ENCODE measurements at regions not wholly inside any gene's neighbourhood (a gene's known extent, or its start where the extent isn't known, plus 50 kb on each side); places are given as distances from the start of the nearest gene placed in this dataset.
"Not testable (repeated sequence)": the region's sequence is repeated elsewhere in the genome, so short reads cannot be mapped to it uniquely, and the experiment has no call there.

- H3K4me3 ChIP-seq (ENCODE audit: extremely low read depth in 1 of 4, insufficient read depth in 2 of 4, low read depth in 3 of 4, low read length in 4 of 4); H3K23ac ChIP-seq (ENCODE audit: insufficient read length); H4K91ac ChIP-seq (replicated peaks; ENCODE audit: insufficient read length, low read length); H3K4me1 ChIP-seq (replicated peaks in 1 of 4; ENCODE audit: control insufficient read depth in 3 of 4, insufficient read depth in 4 of 4, low read length in 3 of 4); H2BK120ac ChIP-seq (replicated peaks; ENCODE audit: low read depth, low read length); H4K20me1 ChIP-seq (replicated peaks in 1 of 2; ENCODE audit: control insufficient read depth in 1 of 2, insufficient read depth in 2 of 2, low read length in 2 of 2); FAIRE-seq; H3K18ac ChIP-seq (ENCODE audit: extremely low read depth, low read length); H3K79me2 ChIP-seq (ENCODE audit: control insufficient read depth in 1 of 2, insufficient read depth in 2 of 2, low read length in 2 of 2); H2BK15ac ChIP-seq (ENCODE audit: low read length); H4K5ac ChIP-seq (ENCODE audit: insufficient read length, low read depth, low read length); DNase-seq (ENCODE audit: low read depth in 1 of 2, low spot score in 2 of 2); H3K4ac ChIP-seq (replicated peaks; ENCODE audit: insufficient read length, low read depth, low read length); H2AK5ac ChIP-seq (ENCODE audit: low read depth, low read length); H4K8ac ChIP-seq (ENCODE audit: extremely low read depth, insufficient read depth, low read length); H3K79me1 ChIP-seq (ENCODE audit: low read depth, low read length); H2BK5ac ChIP-seq (ENCODE audit: low read depth, low read length); POLR2A ChIA-PET (ENCODE audit: partially characterized antibody); H3K14ac ChIP-seq (ENCODE audit: insufficient read length); H3K4me2 ChIP-seq (ENCODE audit: insufficient read depth in 1 of 2, low read depth in 2 of 2, low read length in 2 of 2); H2BK12ac ChIP-seq (ENCODE audit: low read depth, low read length); H2AFZ ChIP-seq (ENCODE audit: low read length); H3K27me3 ChIP-seq (replicated peaks in 1 of 4; ENCODE audit: control insufficient read depth in 3 of 4, extremely low read depth in 1 of 4, insufficient read depth in 3 of 4, low read length in 3 of 4); CTCF ChIA-PET (ENCODE audit: partially characterized antibody); H2BK20ac ChIP-seq (ENCODE audit: low read length); H3K9ac ChIP-seq (replicated peaks in 1 of 4; ENCODE audit: extremely low read depth in 1 of 4, low read depth in 3 of 4, low read length in 3 of 4); H3K23me2 ChIP-seq (ENCODE audit: low read depth, low read length); H3K27ac ChIP-seq (ENCODE audit: low read depth, low read length); H3K56ac ChIP-seq (replicated peaks; ENCODE audit: insufficient read length, low read depth, low read length): not testable (repeated sequence)
- H3K36me3 ChIP-seq (ENCODE audit: control insufficient read depth in 2 of 4, insufficient read depth in 4 of 4, low read length in 3 of 4): peaks cover 0 to 11% (median 0%) of the 10 kb centered on the region in 4 experiments; a peak in 2 of 8 replicates
- 92% methylated on average over 8 of the region's 18 CpGs; no CpG with 5 or more reads in 1 of the 2 experiments for WGBS, 2 experiments (ENCODE audit: extremely low coverage in 1 of 2, insufficient coverage in 1 of 2, insufficient read length in 1 of 2, insufficient replicate concordance in 2 of 2, low coverage in 1 of 2, low lambda C conversion rate in 2 of 2, missing lambda C conversion rate in 1 of 2)
- H3K9me3 ChIP-seq (ENCODE audit: insufficient read depth in 2 of 2, low read depth in 1 of 2, low read length in 1 of 2): peaks cover 14 to 22% of the 10 kb centered on the region in 2 experiments
Measured at GRCh38 chr2:34142531-34143008, 543.5 kb upstream of the FAM98A start.

GRCh38 chr2:34133065-34133464 is 534.0 kb upstream of the FAM98A start:
- 100% methylated on average over 3 of the region's 24 CpGs; no CpG with 5 or more reads in 1 of the 2 experiments for WGBS, 2 experiments (ENCODE audit: extremely low coverage in 1 of 2, insufficient coverage in 1 of 2, insufficient read length in 1 of 2, insufficient replicate concordance in 2 of 2, low coverage in 1 of 2, low lambda C conversion rate in 2 of 2, missing lambda C conversion rate in 1 of 2)
- H4K8ac ChIP-seq (ENCODE audit: extremely low read depth, insufficient read depth, low read length); H3K4me2 ChIP-seq (ENCODE audit: insufficient read depth in 1 of 2, low read depth in 2 of 2, low read length in 2 of 2); DNase-seq (ENCODE audit: low read depth in 1 of 2, low spot score in 2 of 2); H4K91ac ChIP-seq (replicated peaks; ENCODE audit: insufficient read length, low read length); H3K18ac ChIP-seq (ENCODE audit: extremely low read depth, low read length); H2BK20ac ChIP-seq (ENCODE audit: low read length); H3K27ac ChIP-seq (ENCODE audit: low read depth, low read length); H3K4ac ChIP-seq (replicated peaks; ENCODE audit: insufficient read length, low read depth, low read length); H2BK5ac ChIP-seq (ENCODE audit: low read depth, low read length); H3K4me1 ChIP-seq (replicated peaks in 1 of 4; ENCODE audit: control insufficient read depth in 3 of 4, insufficient read depth in 4 of 4, low read length in 3 of 4); H3K23ac ChIP-seq (ENCODE audit: insufficient read length); H3K56ac ChIP-seq (replicated peaks; ENCODE audit: insufficient read length, low read depth, low read length); H4K20me1 ChIP-seq (replicated peaks in 1 of 2; ENCODE audit: control insufficient read depth in 1 of 2, insufficient read depth in 2 of 2, low read length in 2 of 2); FAIRE-seq; H3K79me1 ChIP-seq (ENCODE audit: low read depth, low read length); H2BK12ac ChIP-seq (ENCODE audit: low read depth, low read length); POLR2A ChIA-PET (ENCODE audit: partially characterized antibody); H2AFZ ChIP-seq (ENCODE audit: low read length); H3K36me3 ChIP-seq (ENCODE audit: control insufficient read depth in 2 of 4, insufficient read depth in 4 of 4, low read length in 3 of 4); H3K14ac ChIP-seq (ENCODE audit: insufficient read length); H4K5ac ChIP-seq (ENCODE audit: insufficient read length, low read depth, low read length); H2BK15ac ChIP-seq (ENCODE audit: low read length); H2BK120ac ChIP-seq (replicated peaks; ENCODE audit: low read depth, low read length); H3K23me2 ChIP-seq (ENCODE audit: low read depth, low read length); H3K9ac ChIP-seq (replicated peaks in 1 of 4; ENCODE audit: extremely low read depth in 1 of 4, low read depth in 3 of 4, low read length in 3 of 4); CTCF ChIA-PET (ENCODE audit: partially characterized antibody); H2AK5ac ChIP-seq (ENCODE audit: low read depth, low read length); H3K4me3 ChIP-seq (ENCODE audit: extremely low read depth in 1 of 4, insufficient read depth in 2 of 4, low read depth in 3 of 4, low read length in 4 of 4); H3K27me3 ChIP-seq (replicated peaks in 1 of 4; ENCODE audit: control insufficient read depth in 3 of 4, extremely low read depth in 1 of 4, insufficient read depth in 3 of 4, low read length in 3 of 4); H3K79me2 ChIP-seq (ENCODE audit: control insufficient read depth in 1 of 2, insufficient read depth in 2 of 2, low read length in 2 of 2): not testable (repeated sequence)
- H3K9me3 ChIP-seq (ENCODE audit: insufficient read depth in 2 of 2, low read depth in 1 of 2, low read length in 1 of 2): peaks cover 7 to 18% of the 10 kb centered on the region in 2 experiments; a peak in 3 of 4 replicates

All from H1 (cell line).